VCaP (cell line): ENCODE measurements at regions not wholly inside any gene's neighbourhood (a gene's known extent, or its start where the extent isn't known, plus 50 kb on each side); places are given as distances from the start of the nearest gene placed in this dataset.

Experiments used
- H3K27ac ChIP-seq: fragments of 450-650 bp; 2 replicates; pipeline ENCODE4 v1.5.1; 2017
- CTCF ChIP-seq: fragments of 450-650 bp; conservative IDR thresholded peaks from 2 replicates; pipeline ENCODE4 v1.5.1; 2017; ENCODE audit warnings: mild to moderate bottlenecking, moderate library complexity

- TF ChIP-seq CTCF = peak; percentile 80
- no peak overlapping the region for H3K27ac ChIP-seq
These were observed 251.4 kb upstream of the DDX53 start for GRCh38 chrX:22748093-22748999.

GRCh38 chrX:22758807-22759481 is 240.8 kb upstream of the DDX53 start:
- no peak for TF ChIP-seq CTCF
- no peak overlapping the region for H3K27ac ChIP-seq

GRCh38 chrX:22760513-22761057 is 239.2 kb upstream of the DDX53 start:
- TF ChIP-seq CTCF = no peak

DNA sequence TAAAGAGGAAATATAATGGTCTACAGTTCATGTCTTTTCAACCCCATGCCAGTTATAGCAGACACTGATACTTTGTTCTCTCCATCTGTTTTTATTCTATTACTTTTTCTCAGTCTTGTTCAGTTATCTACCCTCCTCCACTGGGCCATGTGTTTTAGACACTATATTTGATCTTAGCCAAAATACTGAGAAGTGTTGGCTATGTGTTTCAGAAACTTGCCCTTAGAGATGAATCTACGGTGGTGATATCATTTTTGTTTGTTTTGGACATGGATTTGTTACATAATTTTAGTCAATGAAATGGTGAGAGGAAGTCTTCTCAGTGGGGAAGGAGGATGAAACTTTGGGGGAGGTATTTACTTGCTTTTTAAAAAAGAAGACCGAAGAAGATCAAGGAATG is 211.5 kb upstream of the DDX53 start:
- no peak for TF ChIP-seq CTCF
- no peak overlapping the region for H3K27ac ChIP-seq

More at GRCh38 chrX:22760513-22761057, 239.2 kb upstream of the DDX53 start:
- no peak overlapping the region for H3K27ac ChIP-seq

DNA sequence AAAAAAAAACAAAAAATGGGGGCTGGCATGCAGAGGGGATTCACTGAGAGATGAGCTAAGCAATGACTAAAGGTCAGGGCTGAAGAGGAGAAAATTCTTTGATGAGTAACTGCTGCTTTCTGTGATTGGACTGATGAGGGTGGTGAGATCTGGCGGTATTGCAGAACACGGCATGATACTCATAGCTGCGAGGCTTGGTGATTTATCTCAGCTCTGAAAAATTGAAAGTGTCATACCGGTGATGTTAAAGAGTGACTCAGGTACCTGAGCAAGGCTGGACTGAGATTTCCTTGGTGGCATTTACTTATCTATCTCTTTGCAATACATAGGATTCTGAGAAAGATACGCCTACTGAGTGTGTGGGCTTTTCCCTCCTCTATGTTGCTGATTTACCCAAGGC is 204.1 kb upstream of the DDX53 start:
- H3K27ac ChIP-seq = no peak overlapping the region
- no peak for TF ChIP-seq CTCF

GRCh38 chrX:22800360-22800759 is 199.4 kb upstream of the DDX53 start:
- H3K27ac ChIP-seq = no peak overlapping the region
- no peak for TF ChIP-seq CTCF

GRCh38 chrX:22800806-22801205 is 199.0 kb upstream of the DDX53 start:
- no peak for TF ChIP-seq CTCF
- H3K27ac ChIP-seq = no peak overlapping the region
